ENCODE measurements at regions not wholly inside any gene's neighbourhood (a gene's known extent, or its start where the extent isn't known, plus 50 kb on each side); places are given as distances from the start of the nearest gene placed in this dataset.
"Not testable (repeated sequence)": the region's sequence is repeated elsewhere in the genome, so short reads cannot be mapped to it uniquely, and the experiment has no call there.

GRCh38 chr1:30169269-30169668 is 554.1 kb downstream of the MATN1 start:
- intact Hi-C loops (cut with micrococcal nuclease) = no loop called here

GRCh38 chr1:30166174-30166573 is 557.2 kb downstream of the MATN1 start:
- intact Hi-C loops (cut with micrococcal nuclease) = no loop called here

GRCh38 chr1:30165116-30165515 is 558.3 kb downstream of the MATN1 start:
- intact Hi-C loops (cut with micrococcal nuclease) = no loop called here

GRCh38 chr1:30164693-30165092 is 558.7 kb downstream of the MATN1 start:
- intact Hi-C loops (cut with micrococcal nuclease) = no loop called here

GRCh38 chr1:30162565-30162964 is 560.8 kb downstream of the MATN1 start:
- intact Hi-C loops (cut with micrococcal nuclease) = no loop called here

GRCh38 chr1:30161953-30162352 is 561.4 kb downstream of the MATN1 start:
- intact Hi-C loops (cut with micrococcal nuclease) = no loop called here

GRCh38 chr1:30160999-30161689 is 562.2 kb downstream of the MATN1 start:
- intact Hi-C loops (cut with micrococcal nuclease) = no loop called here

GRCh38 chr1:30159015-30159414 is 564.4 kb downstream of the MATN1 start:
- intact Hi-C loops (cut with micrococcal nuclease) = no loop called here

GRCh38 chr1:30155698-30156097 is 567.7 kb downstream of the MATN1 start:
- intact Hi-C loops (cut with micrococcal nuclease) = not testable (repeated sequence)

- intact Hi-C loops (cut with micrococcal nuclease) = not testable (repeated sequence)
Measured at GRCh38 chr1:30155253-30155652, 568.1 kb downstream of the MATN1 start.

- intact Hi-C loops (cut with micrococcal nuclease) = no loop called here
Measured at GRCh38 chr1:30153743-30154449, 569.5 kb downstream of the MATN1 start.

GRCh38 chr1:30151826-30152225 is 571.6 kb downstream of the MATN1 start:
- intact Hi-C loops (cut with micrococcal nuclease) = no loop called here

GRCh38 chr1:30151119-30151518 is 572.3 kb downstream of the MATN1 start:
- intact Hi-C loops (cut with micrococcal nuclease) = no loop called here

GRCh38 chr1:30149226-30149625 is 574.2 kb downstream of the MATN1 start:
- intact Hi-C loops (cut with micrococcal nuclease) = no loop called here

GRCh38 chr1:30148676-30149075 is 574.7 kb downstream of the MATN1 start:
- intact Hi-C loops (cut with micrococcal nuclease) = no loop called here

GRCh38 chr1:30147188-30147587 is 576.2 kb downstream of the MATN1 start:
- intact Hi-C loops (cut with micrococcal nuclease) = no loop called here

- intact Hi-C loops (cut with micrococcal nuclease) = no loop called here
Measured at GRCh38 chr1:30146448-30146847, 576.9 kb downstream of the MATN1 start.

- intact Hi-C loops (cut with micrococcal nuclease) = no loop called here
Measured at GRCh38 chr1:30145723-30146303, 577.6 kb downstream of the MATN1 start.

GRCh38 chr1:30144831-30145230 is 578.6 kb downstream of the MATN1 start:
- intact Hi-C loops (cut with micrococcal nuclease) = no loop called here

GRCh38 chr1:30143517-30143916 is 579.9 kb downstream of the MATN1 start:
- intact Hi-C loops (cut with micrococcal nuclease) = no loop called here

GRCh38 chr1:30140566-30140965 is 582.8 kb downstream of the MATN1 start:
- intact Hi-C loops (cut with micrococcal nuclease) = no loop called here

GRCh38 chr1:30138891-30139290 is 584.5 kb downstream of the MATN1 start:
- intact Hi-C loops (cut with micrococcal nuclease) = no loop called here

- intact Hi-C loops (cut with micrococcal nuclease) = no loop called here
Measured at GRCh38 chr1:30137001-30137400, 586.4 kb downstream of the MATN1 start.

Measured in T-helper 2 cell treated with Interferon-gamma antibody and Interleukin-4, amounts not matched to agents 100 ng/mL and 5 ng/mL, for 36 hours (primary cell).